ENCODE measurements at regions not wholly inside any gene's neighbourhood (a gene's known extent, or its start where the extent isn't known, plus 50 kb on each side); places are given as distances from the start of the nearest gene placed in this dataset.
"Not testable (repeated sequence)": the region's sequence is repeated elsewhere in the genome, so short reads cannot be mapped to it uniquely, and the experiment has no call there.

- intact Hi-C loops (cut with DNase I) = no loop called here
- no peak for DNase-seq (ENCODE audit: low spot score)
Measured at GRCh38 chr14:80074900-80075574, 136.3 kb downstream of the DIO2 start.

GRCh38 chr14:80059041-80059440 lies 152.3 kb downstream of the DIO2 start:
- DNase-seq (ENCODE audit: low spot score) = no peak
- intact Hi-C loops (cut with DNase I) = loop anchor here (10.0 kb wide), 1 partner anchor 786 kb away; no protein-coding TSS in a partner anchor

- intact Hi-C loops (cut with DNase I) = loop anchor here (10.0 kb wide), 1 partner anchor 788 kb away; no protein-coding TSS in a partner anchor
- DNase-seq (ENCODE audit: low spot score) = no peak
Measured at GRCh38 chr14:80056497-80056801, 154.9 kb downstream of the DIO2 start.

- DNase-seq (ENCODE audit: low spot score) = no peak
- intact Hi-C loops (cut with DNase I) = loop anchor here (10.0 kb wide), 1 partner anchor 789 kb away; no protein-coding TSS in a partner anchor
Measured at GRCh38 chr14:80055667-80056496, 155.4 kb downstream of the DIO2 start.

GRCh38 chr14:80055226-80055625 lies 156.1 kb downstream of the DIO2 start:
- no peak for DNase-seq (ENCODE audit: low spot score)
- intact Hi-C loops (cut with DNase I) = loop anchor here (10.0 kb wide), 1 partner anchor 790 kb away; no protein-coding TSS in a partner anchor

- intact Hi-C loops (cut with DNase I) = loop anchor here (10.0 kb wide), 1 partner anchor 791 kb away; no protein-coding TSS in a partner anchor
Measured at GRCh38 chr14:80054020-80054419, 157.3 kb downstream of the DIO2 start.

GRCh38 chr14:80049055-80049454 lies 162.2 kb downstream of the DIO2 start:
- intact Hi-C loops (cut with DNase I) = no loop called here
- DNase-seq (ENCODE audit: low spot score) = no peak

More at GRCh38 chr14:80054020-80054419, 157.3 kb downstream of the DIO2 start:
- no peak for DNase-seq (ENCODE audit: low spot score)

GRCh38 chr14:80047761-80048160 lies 163.5 kb downstream of the DIO2 start:
- DNase-seq (ENCODE audit: low spot score) = no peak
- intact Hi-C loops (cut with DNase I) = no loop called here

GRCh38 chr14:80037349-80037748 lies 174.0 kb downstream of the DIO2 start:
- no peak for DNase-seq (ENCODE audit: low spot score)
- intact Hi-C loops (cut with DNase I) = no loop called here

- no peak for DNase-seq (ENCODE audit: low spot score)
- intact Hi-C loops (cut with DNase I) = no loop called here
Measured at GRCh38 chr14:80024417-80024816, 186.9 kb downstream of the DIO2 start.

GRCh38 chr14:80018476-80018875 lies 192.8 kb downstream of the DIO2 start:
- DNase-seq (ENCODE audit: low spot score); intact Hi-C loops (cut with DNase I): not testable (repeated sequence)

GRCh38 chr14:80017795-80018194 lies 193.5 kb downstream of the DIO2 start:
- no peak for DNase-seq (ENCODE audit: low spot score)
- intact Hi-C loops (cut with DNase I) = no loop called here

GRCh38 chr14:80010245-80010644 lies 201.1 kb downstream of the DIO2 start:
- DNase-seq (ENCODE audit: low spot score); intact Hi-C loops (cut with DNase I): not testable (repeated sequence)

- DNase-seq (ENCODE audit: low spot score) = no peak
- intact Hi-C loops (cut with DNase I) = no loop called here
Measured at GRCh38 chr14:80005561-80005960, 205.7 kb downstream of the DIO2 start.

- intact Hi-C loops (cut with DNase I) = no loop called here
- DNase-seq (ENCODE audit: low spot score) = no peak
Measured at GRCh38 chr14:80004871-80005270, 206.4 kb downstream of the DIO2 start.

- DNase-seq (ENCODE audit: low spot score) = no peak
- intact Hi-C loops (cut with DNase I) = no loop called here
Measured at GRCh38 chr14:80003138-80003537, 208.2 kb downstream of the DIO2 start.

- intact Hi-C loops (cut with DNase I) = no loop called here
Measured at GRCh38 chr14:79997509-79998208, 213.6 kb downstream of the DIO2 start.

GRCh38 chr14:79992407-79993198 lies 218.7 kb downstream of the DIO2 start:
- intact Hi-C loops (cut with DNase I) = no loop called here
- DNase-seq (ENCODE audit: low spot score) = no peak

More at GRCh38 chr14:79997509-79998208, 213.6 kb downstream of the DIO2 start:
- DNase-seq (ENCODE audit: low spot score) = no peak

- no peak for DNase-seq (ENCODE audit: low spot score)
- intact Hi-C loops (cut with DNase I) = no loop called here
Measured at GRCh38 chr14:79991866-79992265, 219.4 kb downstream of the DIO2 start.
